H9 (cell line): ENCODE measurements at regions not wholly inside any gene's neighbourhood (a gene's known extent, or its start where the extent isn't known, plus 50 kb on each side); places are given as distances from the start of the nearest gene placed in this dataset.

Source experiments
- DNase-seq: peaks from one replicate; pipeline ENCODE4 v3.0.0-alpha.2; 2017
- H2AFZ ChIP-seq: one replicate; pipeline ENCODE4 v1.6.1; 2013; ENCODE audit warnings: mild to moderate bottlenecking, low read length, control low read depth, moderate library complexity
- H2AK5ac ChIP-seq: 2 replicates; pipeline ENCODE4 v1.6.1; 2013; ENCODE audit warnings: low read length, control low read depth, mixed read lengths; ENCODE audit not compliant: insufficient read length
- H2BK120ac ChIP-seq: one replicate; pipeline ENCODE4 v1.6.1; 2013; ENCODE audit warnings: low read depth, mild to moderate bottlenecking, low read length, control low read depth, inconsistent platforms; ENCODE audit not compliant: poor library complexity, severe bottlenecking
- H2BK12ac ChIP-seq: 2 replicates; pipeline ENCODE4 v1.6.1; 2013; ENCODE audit warnings: low read length, control low read depth, mixed read lengths, low read depth; ENCODE audit not compliant: insufficient read length
- H2BK15ac ChIP-seq: 2 replicates; pipeline ENCODE4 v1.6.1; 2013; ENCODE audit warnings: low read depth, low read length, control low read depth
- H2BK20ac ChIP-seq: one replicate; pipeline ENCODE4 v1.6.1; 2013; ENCODE audit warnings: low read depth, mild to moderate bottlenecking, low read length, control low read depth, inconsistent platforms; ENCODE audit not compliant: poor library complexity, severe bottlenecking
- H2BK5ac ChIP-seq: 2 replicates; pipeline ENCODE4 v1.6.1; 2013; ENCODE audit warnings: low read length, control low read depth, mixed read lengths; ENCODE audit not compliant: insufficient read length
- H3K14ac ChIP-seq: 2 replicates; pipeline ENCODE4 v1.6.1; 2013; ENCODE audit warnings: low read length, control low read depth; ENCODE audit not compliant: insufficient read depth
- H3K18ac ChIP-seq: 2 replicates; pipeline ENCODE4 v1.6.1; 2013; ENCODE audit warnings: low read depth, mild to moderate bottlenecking, mixed read lengths, low read length, control low read depth; ENCODE audit not compliant: insufficient read length
- H3K23ac ChIP-seq: 2 replicates; pipeline ENCODE4 v1.6.1; 2013; ENCODE audit warnings: low read length, control low read depth, mixed read lengths, low read depth; ENCODE audit not compliant: insufficient read length
- H3K23me2 ChIP-seq: 2 replicates; pipeline ENCODE4 v1.6.1; 2013; ENCODE audit warnings: low read depth, mild to moderate bottlenecking, mixed read lengths, low read length, control low read depth; ENCODE audit not compliant: insufficient read length, poor library complexity, severe bottlenecking
- H3K27ac ChIP-seq: 2 replicates; pipeline ENCODE4 v1.5.1; 2013; ENCODE audit warnings: low read length, control low read depth, mixed read lengths, low read depth; ENCODE audit not compliant: insufficient read length
- H3K27me3 ChIP-seq: 2 replicates; pipeline ENCODE4 v1.6.1; 2013; ENCODE audit warnings: low read length, control low read depth, inconsistent platforms; ENCODE audit not compliant: insufficient read depth
- H3K4ac ChIP-seq: 2 replicates; pipeline ENCODE4 v1.6.1; 2013; ENCODE audit warnings: low read depth, mild to moderate bottlenecking, control low read depth, inconsistent platforms, low read length, moderate library complexity
- H3K4me1 ChIP-seq: 2 replicates; pipeline ENCODE4 v1.6.1; 2013; ENCODE audit warnings: low read length, control low read depth, inconsistent platforms; ENCODE audit not compliant: insufficient read depth
- H3K4me2 ChIP-seq: 2 replicates; pipeline ENCODE4 v1.6.1; 2013; ENCODE audit warnings: low read length, control low read depth, mixed read lengths; ENCODE audit not compliant: insufficient read length, insufficient read depth
- H3K56ac ChIP-seq: 2 replicates; pipeline ENCODE4 v1.6.1; 2013; ENCODE audit warnings: low read depth, mild to moderate bottlenecking, mixed read lengths, low read length, control low read depth; ENCODE audit not compliant: insufficient read length
- H3K79me1 ChIP-seq: 2 replicates; pipeline ENCODE4 v1.6.1; 2013; ENCODE audit warnings: low read depth, mild to moderate bottlenecking, moderate library complexity, low read length, control low read depth, inconsistent platforms; ENCODE audit not compliant: insufficient read depth, poor library complexity, severe bottlenecking
- H3K79me2 ChIP-seq: 2 replicates; pipeline ENCODE4 v1.6.1; 2013; ENCODE audit warnings: low read length, control low read depth, inconsistent platforms; ENCODE audit not compliant: insufficient read depth
- H3K9ac ChIP-seq: 2 replicates; pipeline ENCODE4 v1.6.1; 2013; ENCODE audit warnings: low read length, control low read depth, mixed read lengths; ENCODE audit not compliant: insufficient read length; ENCODE audit errors: extremely low read depth
- H3K9me3 ChIP-seq: one replicate; pipeline ENCODE4 v1.6.1; 2013; ENCODE audit warnings: low read depth, low read length, inconsistent platforms; ENCODE audit not compliant: control insufficient read depth
- H3T11ph ChIP-seq: one replicate; pipeline ENCODE4 v1.6.1; 2013; ENCODE audit warnings: mild to moderate bottlenecking, low read length, control low read depth, inconsistent platforms
- H4K20me1 ChIP-seq: one replicate; pipeline ENCODE4 v1.6.1; 2013; ENCODE audit not compliant: control insufficient read depth, insufficient read length, insufficient read depth
- H4K5ac ChIP-seq: 2 replicates; pipeline ENCODE4 v1.6.1; 2013; ENCODE audit warnings: low read depth, mild to moderate bottlenecking, mixed read lengths, low read length, control low read depth; ENCODE audit not compliant: insufficient read length
- H4K8ac ChIP-seq: replicated peaks from 2 replicates; pipeline ENCODE4 v1.6.1; 2013; ENCODE audit warnings: low read length, control low read depth, mixed read lengths, low read depth; ENCODE audit not compliant: insufficient read length
- H4K91ac ChIP-seq: 2 replicates; pipeline ENCODE4 v1.6.1; 2013; ENCODE audit warnings: low read depth, mild to moderate bottlenecking, moderate library complexity, mixed read lengths, low read length, control low read depth; ENCODE audit not compliant: insufficient read length
- H3K27ac Mint-ChIP-seq, 3 experiments: 2 replicates in 2 of 3; 3 replicates in 1 of 3; pipeline ENCODE4 v1.8.0; 2020 to 2021; ENCODE audit warnings: mixed read lengths in 3 of 3, mild to moderate bottlenecking in 1 of 3, moderate library complexity in 1 of 3
- H3K27me3 Mint-ChIP-seq: 2 replicates; pipeline ENCODE4 v1.8.0; 2021; ENCODE audit warnings: low read depth, mild to moderate bottlenecking, moderate library complexity, mixed read lengths
- H3K36me3 Mint-ChIP-seq, 3 experiments: 2 replicates in 2 of 3; 3 replicates in 1 of 3; pipeline ENCODE4 v1.8.0; 2020 to 2021; ENCODE audit warnings: low read depth in 3 of 3, mixed read lengths in 3 of 3; ENCODE audit not compliant: insufficient read depth in 1 of 3
- H3K4me1 Mint-ChIP-seq, 2 experiments: 2 replicates each; pipeline ENCODE4 v1.8.0; 2020; ENCODE audit warnings: mixed read lengths in 2 of 2
- H3K4me3 Mint-ChIP-seq, 2 experiments: 2 replicates in 1 of 2; 3 replicates in 1 of 2; pipeline ENCODE4 v1.8.0; 2020 to 2021; ENCODE audit warnings: mild to moderate bottlenecking in 2 of 2, mixed read lengths in 2 of 2, moderate library complexity in 1 of 2
- H3K9me3 Mint-ChIP-seq, 2 experiments: 2 replicates in 1 of 2; 3 replicates in 1 of 2; pipeline ENCODE4 v1.8.0; 2020; ENCODE audit warnings: mild to moderate bottlenecking in 2 of 2, mixed read lengths in 2 of 2, moderate library complexity in 1 of 2
- WGBS: extraction: QIAGEN DNeasy Blood & Tissue Kit; methylation state at CpG from one replicate; pipeline ENCODE4 v1.1.7; 2013; ENCODE audit warnings: missing lambda C conversion rate, low lambda C conversion rate, mixed read lengths; ENCODE audit not compliant: insufficient read length; ENCODE audit errors: extremely low coverage; 5-methylcytosine and 5-hydroxymethylcytosine counted together
- TF ChIP-seq, protein P1 (sequence below): fragments of 200-600 bp; sonication (generic); conservative IDR thresholded peaks from 3 replicates; pipeline ENCODE4 v1.8.0; 2021; ENCODE audit warnings: antibody characterized with exemption, mild to moderate bottlenecking

DNA sequence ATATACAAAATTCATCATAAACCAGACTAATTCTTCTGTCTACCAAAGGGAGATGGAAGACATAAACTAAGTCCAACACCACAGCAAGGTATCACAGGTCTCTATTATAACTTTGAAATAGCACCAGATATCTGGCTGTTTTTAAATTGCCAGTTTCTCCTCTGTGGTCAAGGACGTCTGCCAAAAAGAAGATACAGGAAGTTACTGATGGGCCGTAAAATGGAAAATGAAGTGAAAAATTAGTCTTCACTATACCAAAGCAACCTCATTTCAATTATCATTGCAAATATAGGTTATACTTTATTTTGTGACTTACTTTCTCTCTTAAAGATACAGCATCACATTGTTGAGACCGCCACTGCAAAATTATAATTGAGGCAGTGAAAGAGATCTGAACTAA is 225.5 kb downstream of the NDUFS4 start:
- DNase-seq = no peak
- H3K23me2 ChIP-seq = no peaks in the 10 kb centered on the region
- no peak overlapping the region for H2BK12ac ChIP-seq
- no peak overlapping the region for H3K18ac ChIP-seq
- H3K9me3 ChIP-seq = no peaks in the 10 kb centered on the region
- 0 out of 2 replicates have a peak, but pooled peaks cover 6% of the 10 kb centered on the region for H3K4me1 ChIP-seq
- TF ChIP-seq, protein P1, sequence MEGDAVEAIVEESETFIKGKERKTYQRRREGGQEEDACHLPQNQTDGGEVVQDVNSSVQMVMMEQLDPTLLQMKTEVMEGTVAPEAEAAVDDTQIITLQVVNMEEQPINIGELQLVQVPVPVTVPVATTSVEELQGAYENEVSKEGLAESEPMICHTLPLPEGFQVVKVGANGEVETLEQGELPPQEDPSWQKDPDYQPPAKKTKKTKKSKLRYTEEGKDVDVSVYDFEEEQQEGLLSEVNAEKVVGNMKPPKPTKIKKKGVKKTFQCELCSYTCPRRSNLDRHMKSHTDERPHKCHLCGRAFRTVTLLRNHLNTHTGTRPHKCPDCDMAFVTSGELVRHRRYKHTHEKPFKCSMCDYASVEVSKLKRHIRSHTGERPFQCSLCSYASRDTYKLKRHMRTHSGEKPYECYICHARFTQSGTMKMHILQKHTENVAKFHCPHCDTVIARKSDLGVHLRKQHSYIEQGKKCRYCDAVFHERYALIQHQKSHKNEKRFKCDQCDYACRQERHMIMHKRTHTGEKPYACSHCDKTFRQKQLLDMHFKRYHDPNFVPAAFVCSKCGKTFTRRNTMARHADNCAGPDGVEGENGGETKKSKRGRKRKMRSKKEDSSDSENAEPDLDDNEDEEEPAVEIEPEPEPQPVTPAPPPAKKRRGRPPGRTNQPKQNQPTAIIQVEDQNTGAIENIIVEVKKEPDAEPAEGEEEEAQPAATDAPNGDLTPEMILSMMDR = no peak
- H3K27me3 Mint-ChIP-seq = no peaks in the 10 kb centered on the region
- peaks cover 0 to 8% (median 0%) of the 10 kb centered on the region in 3 experiments; a peak in 2 of 7 replicates for H3K36me3 Mint-ChIP-seq
- no peak overlapping the region for H3K4me2 ChIP-seq
- no peak overlapping the region for H4K5ac ChIP-seq
- no peak overlapping the region for H3K9ac ChIP-seq
- H3K79me1 ChIP-seq = no peaks in the 10 kb centered on the region
- H4K91ac ChIP-seq = no peak overlapping the region
- no peak overlapping the region for H3K56ac ChIP-seq
- peaks cover 22 to 26% of the 10 kb centered on the region in 2 experiments for H3K4me1 Mint-ChIP-seq
- no peak overlapping the region for H3K23ac ChIP-seq
- no peak overlapping the region for H3K14ac ChIP-seq
- no peak overlapping the region for H2BK120ac ChIP-seq
- H2BK5ac ChIP-seq = no peak overlapping the region
- no CpG with 5 or more reads among the region's 3 CpGs for WGBS
- H3K4ac ChIP-seq = no peak overlapping the region
- no peak overlapping the region for H2AFZ ChIP-seq
- H3K27ac Mint-ChIP-seq = no peak overlapping the region
- H2BK15ac ChIP-seq = no peak overlapping the region
- no peaks in the 10 kb centered on the region for H3K27me3 ChIP-seq
- no peak overlapping the region for H2AK5ac ChIP-seq
- no peak overlapping the region for H3K4me3 Mint-ChIP-seq
- H3K9me3 Mint-ChIP-seq = peaks cover 6 to 9% of the 10 kb centered on the region in 2 experiments; a peak in 4 of 5 replicates
- H2BK20ac ChIP-seq = no peak overlapping the region
- no peak overlapping the region for H3K27ac ChIP-seq
- no peak overlapping the region for H4K8ac ChIP-seq
- H3T11ph ChIP-seq = no peak overlapping the region
- no peaks in the 10 kb centered on the region for H4K20me1 ChIP-seq
- no peaks in the 10 kb centered on the region for H3K79me2 ChIP-seq
